ENCODE measurements at regions not wholly inside any gene's neighbourhood (a gene's known extent, or its start where the extent isn't known, plus 50 kb on each side); places are given as distances from the start of the nearest gene placed in this dataset.

DNA sequence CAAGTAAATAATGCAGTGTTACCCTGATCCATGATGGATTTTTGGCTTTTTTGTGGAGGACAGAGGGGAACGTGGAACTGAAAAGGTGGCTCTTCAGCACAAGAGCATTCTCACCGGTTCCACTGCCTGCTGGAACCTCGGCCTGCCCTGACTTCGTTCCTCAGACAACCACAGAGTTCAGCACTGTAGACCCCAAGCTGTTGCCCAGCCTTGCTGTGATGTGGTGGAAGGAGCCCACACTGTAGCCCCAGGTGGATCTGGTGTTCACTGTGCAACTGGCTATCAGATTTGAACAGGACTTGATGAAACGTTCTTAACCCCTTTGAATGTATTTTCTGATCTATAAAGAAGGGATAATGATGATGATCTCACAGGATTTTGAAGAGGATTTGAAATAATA lies 293.5 kb downstream of the TRIB2 start:
- DNase-seq (ENCODE audit: low spot score): no peak
- no peak overlapping the region for H3K4me3 Mint-ChIP-seq
- Histone ChIP-seq H2AFZ (replicated peaks) (no peak overlapping the region), H4K20me1 (ENCODE audit: low read depth) (no peaks in the 10 kb centered on the region), H3K27ac (no peak overlapping the region), H3K9ac (no peak overlapping the region), H3K27me3 (no peaks in the 10 kb centered on the region), H3K4me3 (no peak overlapping the region), H3F3A (ENCODE audit: low read depth) (peaks cover 5% of the 10 kb centered on the region), H3K4me1 (peaks cover 19% of the 10 kb centered on the region), H3K79me2 (ENCODE audit: low read depth) (no peaks in the 10 kb centered on the region), H3K4me2 (no peak overlapping the region), H3K36me3 (no peaks in the 10 kb centered on the region), H3K9me3 (ENCODE audit: low read depth) (no peaks in the 10 kb centered on the region)
- H3K36me3 Mint-ChIP-seq: no peaks in the 10 kb centered on the region
- TF ChIP-seq EZH2 (IDR thresholded peaks at IDR 0.05): no peak
- TF ChIP-seq, protein P1, sequence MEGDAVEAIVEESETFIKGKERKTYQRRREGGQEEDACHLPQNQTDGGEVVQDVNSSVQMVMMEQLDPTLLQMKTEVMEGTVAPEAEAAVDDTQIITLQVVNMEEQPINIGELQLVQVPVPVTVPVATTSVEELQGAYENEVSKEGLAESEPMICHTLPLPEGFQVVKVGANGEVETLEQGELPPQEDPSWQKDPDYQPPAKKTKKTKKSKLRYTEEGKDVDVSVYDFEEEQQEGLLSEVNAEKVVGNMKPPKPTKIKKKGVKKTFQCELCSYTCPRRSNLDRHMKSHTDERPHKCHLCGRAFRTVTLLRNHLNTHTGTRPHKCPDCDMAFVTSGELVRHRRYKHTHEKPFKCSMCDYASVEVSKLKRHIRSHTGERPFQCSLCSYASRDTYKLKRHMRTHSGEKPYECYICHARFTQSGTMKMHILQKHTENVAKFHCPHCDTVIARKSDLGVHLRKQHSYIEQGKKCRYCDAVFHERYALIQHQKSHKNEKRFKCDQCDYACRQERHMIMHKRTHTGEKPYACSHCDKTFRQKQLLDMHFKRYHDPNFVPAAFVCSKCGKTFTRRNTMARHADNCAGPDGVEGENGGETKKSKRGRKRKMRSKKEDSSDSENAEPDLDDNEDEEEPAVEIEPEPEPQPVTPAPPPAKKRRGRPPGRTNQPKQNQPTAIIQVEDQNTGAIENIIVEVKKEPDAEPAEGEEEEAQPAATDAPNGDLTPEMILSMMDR (IDR thresholded peaks at IDR 0.05): no peak
- TF ChIP-seq EZH2phosphoT487 (IDR thresholded peaks at IDR 0.05): no peak
- peaks cover 4% of the 10 kb centered on the region for H3K27me3 Mint-ChIP-seq (ENCODE audit: insufficient read depth, low read depth)
- no peaks in the 10 kb centered on the region for H3K9me3 Mint-ChIP-seq
- peaks cover 34% of the 10 kb centered on the region for H3K4me1 Mint-ChIP-seq
- H3K27ac Mint-ChIP-seq: no peak overlapping the region

DNA sequence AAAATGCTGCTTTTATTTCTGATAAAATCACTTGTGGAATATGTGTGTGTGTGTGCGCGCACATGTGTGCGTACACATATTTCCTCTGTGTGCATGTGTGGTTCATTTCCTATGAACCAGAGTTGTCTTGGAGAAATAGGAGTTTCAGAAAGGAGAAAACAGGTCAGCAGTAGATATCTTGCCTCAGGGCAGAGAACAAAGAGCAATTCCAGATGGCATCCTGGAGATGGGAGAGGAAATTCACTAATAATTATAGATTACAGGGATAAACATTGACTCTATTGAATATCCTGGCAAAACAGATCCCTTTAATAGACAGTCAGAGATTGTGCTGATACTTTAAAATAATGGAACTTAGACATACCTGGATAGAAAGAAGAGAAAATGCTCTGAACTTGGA lies 298.0 kb downstream of the TRIB2 start:
- no peak overlapping the region for H3K4me3 ChIP-seq
- H3K27ac Mint-ChIP-seq: peak overlapping the region; percentile 73
- H3K4me2 ChIP-seq: peak overlapping the region; percentile 71
- H3K27ac ChIP-seq: no peak overlapping the region
- no peaks in the 10 kb centered on the region for H3K36me3 Mint-ChIP-seq
- peaks cover 37% of the 10 kb centered on the region for H3K4me1 ChIP-seq
- H3K36me3 ChIP-seq: no peaks in the 10 kb centered on the region
- H3K27me3 ChIP-seq: no peaks in the 10 kb centered on the region
- H3K9me3 Mint-ChIP-seq: no peaks in the 10 kb centered on the region
- H4K20me1 ChIP-seq (ENCODE audit: low read depth): no peaks in the 10 kb centered on the region
- H3K4me1 Mint-ChIP-seq: peaks cover 18% of the 10 kb centered on the region
- no peak for TF ChIP-seq EZH2phosphoT487 (IDR thresholded peaks at IDR 0.05)
- TF ChIP-seq, protein P1 (IDR thresholded peaks at IDR 0.05): no peak
- no peak for TF ChIP-seq EZH2 (IDR thresholded peaks at IDR 0.05)
- H3F3A ChIP-seq (ENCODE audit: low read depth): peaks cover 9% of the 10 kb centered on the region
- no peaks in the 10 kb centered on the region for H3K9me3 ChIP-seq (ENCODE audit: low read depth)
- no peak for DNase-seq (ENCODE audit: low spot score)
- no peak overlapping the region for H2AFZ ChIP-seq (replicated peaks)
- peaks cover 2% of the 10 kb centered on the region for H3K27me3 Mint-ChIP-seq (ENCODE audit: insufficient read depth, low read depth)
- H3K79me2 ChIP-seq (ENCODE audit: low read depth): no peaks in the 10 kb centered on the region
- no peak overlapping the region for H3K4me3 Mint-ChIP-seq
- no peak overlapping the region for H3K9ac ChIP-seq

DNA sequence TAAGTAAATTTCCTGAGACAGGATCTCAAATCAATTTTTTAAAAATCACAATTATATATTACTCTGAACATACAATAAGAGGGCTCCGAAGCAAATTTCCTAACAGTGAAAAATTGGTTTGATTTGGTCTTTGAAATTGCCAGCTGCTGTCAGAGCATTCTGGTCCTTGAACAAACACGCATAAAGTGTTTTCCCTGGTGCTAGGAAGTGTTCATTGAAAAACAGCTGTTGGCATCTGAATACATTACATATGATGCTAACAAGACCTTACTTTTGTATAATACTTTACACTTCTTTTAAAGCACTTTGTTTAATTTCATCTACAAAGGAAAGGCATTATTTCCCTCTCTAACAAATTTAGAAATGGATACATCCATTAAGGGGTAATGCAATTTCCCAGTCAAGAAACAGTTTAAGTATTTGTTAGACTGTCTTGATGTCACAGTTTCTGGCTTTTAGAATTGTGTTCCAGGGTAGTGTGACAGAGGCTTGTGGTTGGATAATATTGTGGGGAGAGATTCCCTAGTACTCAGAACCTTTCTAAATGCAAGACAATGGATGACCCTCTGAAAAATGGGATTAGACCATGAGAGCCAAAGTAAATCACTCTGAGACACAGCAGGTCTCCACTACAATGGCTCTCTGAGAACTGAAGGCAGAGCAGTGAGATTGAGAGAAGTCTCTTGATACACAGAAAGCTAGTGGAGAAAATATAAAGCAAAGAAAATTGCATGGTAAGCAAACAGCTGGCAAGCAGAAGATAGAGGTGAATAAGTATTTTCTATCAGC lies 299.0 kb downstream of the TRIB2 start:
- Histone ChIP-seq H3K4me1 (peaks cover 37% of the 10 kb centered on the region), H3K27me3 (no peaks in the 10 kb centered on the region), H3F3A (ENCODE audit: low read depth) (peaks cover 9% of the 10 kb centered on the region), H3K9ac (no peak overlapping the region), H3K27ac (peak overlapping the region; percentile 66), H3K36me3 (no peaks in the 10 kb centered on the region), H3K4me2 (peak overlapping the region; percentile 71), H3K9me3 (ENCODE audit: low read depth) (no peaks in the 10 kb centered on the region), H4K20me1 (ENCODE audit: low read depth) (no peaks in the 10 kb centered on the region), H3K4me3 (no peak overlapping the region), H2AFZ (replicated peaks) (no peak overlapping the region), H3K79me2 (ENCODE audit: low read depth) (no peaks in the 10 kb centered on the region)
- peaks cover 18% of the 10 kb centered on the region for H3K4me1 Mint-ChIP-seq
- no peak overlapping the region for H3K4me3 Mint-ChIP-seq
- peaks cover 2% of the 10 kb centered on the region for H3K27me3 Mint-ChIP-seq (ENCODE audit: insufficient read depth, low read depth)
- DNase-seq (ENCODE audit: low spot score): peak; percentile 75
- TF ChIP-seq EZH2phosphoT487 (IDR thresholded peaks at IDR 0.05) (no peak), EZH2 (IDR thresholded peaks at IDR 0.05) (no peak)
- TF ChIP-seq, protein P1 (IDR thresholded peaks at IDR 0.05): no peak
- peak overlapping the region; percentile 95 for H3K27ac Mint-ChIP-seq
- no peaks in the 10 kb centered on the region for H3K9me3 Mint-ChIP-seq
- no peaks in the 10 kb centered on the region for H3K36me3 Mint-ChIP-seq
